HCT116 (cell line): ENCODE measurements at regions not wholly inside any gene's neighbourhood (a gene's known extent, or its start where the extent isn't known, plus 50 kb on each side); places are given as distances from the start of the nearest gene placed in this dataset.

Experiments
- ATAC-seq: fragments of 200-7000 bp; cut with Tn5 transposase; 2 replicates; pipeline ENCODE4 v1.9.1; 2020; ENCODE audit warnings: mild to moderate bottlenecking, moderate library complexity
- BruUV-seq: library from RNA; stranded (reverse); fragments of 400-500 nt; replicated peaks from 2 replicates; lab custom pipeline; 2021; lab: Mats Ljungman, UMichigan
- CTCF ChIA-PET: fragments of 300-600 bp; sonication (Branson Sonifier 250); formaldehyde crosslinking; loops from one replicate; lab custom pipeline; 2021; ENCODE audit warnings: antibody characterized with exemption; lab: Charles Lee
- POLR2A ChIA-PET: fragments of 300-600, 350-600 bp; sonication (Branson Sonifier 250); formaldehyde crosslinking; loops from one replicate; lab custom pipeline; 2021; ENCODE audit warnings: antibody characterized with exemption; lab: Charles Lee
- RAD21 ChIA-PET, 2 experiments: fragments of 300-600 bp; sonication (Branson Sonifier 250); formaldehyde crosslinking; loops; one replicate each; lab custom pipeline; 2023; ENCODE audit warnings: low total read pairs in 2 of 2; ENCODE audit not compliant: uncharacterized antibody in 2 of 2, unreplicated experiment in 2 of 2, low non-redundant PET in 1 of 2; lab: Charles Lee
- DNase-seq: peaks from one replicate; pipeline ENCODE4 v3.0.0-alpha.2; 2010; ENCODE audit warnings: low read depth, low spot score
- H2AFZ ChIP-seq: fragments of 200-600 bp; shearing (Covaris generic), sonication (generic); 2 replicates; pipeline ENCODE4 v1.6.1; 2017; ENCODE audit warnings: low read depth, mixed run types, mixed read lengths, antibody characterized with exemption, low read length; ENCODE audit not compliant: poor library complexity, severe bottlenecking
- H3K27ac ChIP-seq: 2 replicates; pipeline ENCODE4 v1.5.1; 2012; ENCODE audit warnings: low read depth, low read length
- H3K27me3 ChIP-seq: fragments of 200-600 bp; sonication (generic); 2 replicates; pipeline ENCODE4 v1.6.1; 2016; ENCODE audit warnings: mixed run types, low read length, mixed read lengths; ENCODE audit not compliant: insufficient read depth
- H3K36me3 ChIP-seq, 2 experiments: fragments of 200-500 bp in 1 of 2; fragments of 200-600 bp in 1 of 2; sonication (Bioruptor generic) in 1 of 2; sonication (generic) in 1 of 2; 2 replicates each; pipeline versions ENCODE4 v1.5.1 to v1.6.1; 2014 to 2016; ENCODE audit warnings: low read length in 2 of 2, inconsistent platforms in 1 of 2, mixed read lengths in 1 of 2, mixed run types in 1 of 2; ENCODE audit not compliant: insufficient read depth in 2 of 2, control insufficient read depth in 1 of 2
- H3K4me1 ChIP-seq, 2 experiments: fragments of 200-600 bp in 1 of 2; sonication (generic) in 1 of 2; 2 replicates each; pipeline versions ENCODE4 v1.5.1 to v1.6.1; 2012 to 2017; ENCODE audit warnings: low read length in 2 of 2, inconsistent platforms in 1 of 2, mild to moderate bottlenecking in 1 of 2, mixed read lengths in 1 of 2, mixed run types in 1 of 2, moderate library complexity in 1 of 2; ENCODE audit not compliant: insufficient read depth in 2 of 2, control insufficient read depth in 1 of 2
- H3K4me2 ChIP-seq: fragments of 200-600 bp; sonication (generic); 2 replicates; pipeline ENCODE4 v1.6.1; 2017; ENCODE audit warnings: mixed run types, low read length, mixed read lengths
- H3K4me3 ChIP-seq, 2 experiments: fragments of 200-600 bp in 1 of 2; sonication (generic) in 1 of 2; replicated peaks in 1 of 2; 2 replicates each; pipeline ENCODE4 v1.5.1; 2011 to 2016; ENCODE audit warnings: low read length in 2 of 2, control low read depth in 1 of 2, low read depth in 1 of 2, mild to moderate bottlenecking in 1 of 2, mixed read lengths in 1 of 2, mixed run types in 1 of 2
- H3K79me2 ChIP-seq: fragments of 200-600 bp; sonication (generic); 2 replicates; pipeline ENCODE4 v1.6.1; 2017; ENCODE audit warnings: mild to moderate bottlenecking, mixed run types, low read length, moderate library complexity, mixed read lengths; ENCODE audit not compliant: insufficient read depth
- H3K9ac ChIP-seq: fragments of 200-600 bp; sonication (generic); 2 replicates; pipeline ENCODE4 v1.6.1; 2016; ENCODE audit warnings: low read length, mixed read lengths
- H3K9me2 ChIP-seq: fragments of 200-600 bp; sonication (generic), shearing (Covaris generic); 2 replicates; pipeline ENCODE4 v1.6.1; 2017; ENCODE audit warnings: mixed run types, mild to moderate bottlenecking, moderate library complexity; ENCODE audit not compliant: insufficient read depth
- H3K9me3 ChIP-seq, 2 experiments: fragments of 200-500 bp in 1 of 2; fragments of 200-600 bp in 1 of 2; sonication (Bioruptor generic) in 1 of 2; sonication (generic) in 1 of 2; 2 replicates each; pipeline ENCODE4 v1.6.1; 2014 to 2017; ENCODE audit warnings: low read length in 2 of 2, mixed read lengths in 2 of 2, inconsistent platforms in 1 of 2, low read depth in 1 of 2, mild to moderate bottlenecking in 1 of 2, mixed run types in 1 of 2, moderate library complexity in 1 of 2; ENCODE audit not compliant: control insufficient read depth in 1 of 2, insufficient read depth in 1 of 2
- H4K20me1 ChIP-seq: fragments of 200-600 bp; sonication (generic), shearing (Covaris generic); 2 replicates; pipeline ENCODE4 v1.6.1; 2017; ENCODE audit warnings: mixed run types, mild to moderate bottlenecking, moderate library complexity; ENCODE audit not compliant: insufficient read depth
- FOSL1 ChIP-seq: IDR thresholded peaks from 2 replicates; pipeline ENCODE4 v1.6.1; 2012; ENCODE audit warnings: low read depth
- JUND ChIP-seq: IDR thresholded peaks from 2 replicates; pipeline ENCODE4 v1.6.1; 2012
- SP1 ChIP-seq: IDR thresholded peaks from 2 replicates; pipeline ENCODE4 v1.6.1; 2012; ENCODE audit warnings: low read depth
- intact Hi-C: fragments of 100-400 bp; cut with micrococcal nuclease; formaldehyde crosslinking; loops from 2 replicates; pipeline ENCODE4 v1.10.0; 2022
- TF ChIP-seq, protein P1 (sequence below): IDR thresholded peaks from 2 replicates; pipeline ENCODE4 v1.6.1; 2012; ENCODE audit warnings: low read depth
- TF ChIP-seq, protein P2 (sequence below): IDR thresholded peaks from 2 replicates; pipeline ENCODE4 v1.6.1; 2011; ENCODE audit warnings: mild to moderate bottlenecking, low read length, moderate library complexity; ENCODE audit not compliant: insufficient replicate concordance; ENCODE audit errors: extremely low read depth

DNA sequence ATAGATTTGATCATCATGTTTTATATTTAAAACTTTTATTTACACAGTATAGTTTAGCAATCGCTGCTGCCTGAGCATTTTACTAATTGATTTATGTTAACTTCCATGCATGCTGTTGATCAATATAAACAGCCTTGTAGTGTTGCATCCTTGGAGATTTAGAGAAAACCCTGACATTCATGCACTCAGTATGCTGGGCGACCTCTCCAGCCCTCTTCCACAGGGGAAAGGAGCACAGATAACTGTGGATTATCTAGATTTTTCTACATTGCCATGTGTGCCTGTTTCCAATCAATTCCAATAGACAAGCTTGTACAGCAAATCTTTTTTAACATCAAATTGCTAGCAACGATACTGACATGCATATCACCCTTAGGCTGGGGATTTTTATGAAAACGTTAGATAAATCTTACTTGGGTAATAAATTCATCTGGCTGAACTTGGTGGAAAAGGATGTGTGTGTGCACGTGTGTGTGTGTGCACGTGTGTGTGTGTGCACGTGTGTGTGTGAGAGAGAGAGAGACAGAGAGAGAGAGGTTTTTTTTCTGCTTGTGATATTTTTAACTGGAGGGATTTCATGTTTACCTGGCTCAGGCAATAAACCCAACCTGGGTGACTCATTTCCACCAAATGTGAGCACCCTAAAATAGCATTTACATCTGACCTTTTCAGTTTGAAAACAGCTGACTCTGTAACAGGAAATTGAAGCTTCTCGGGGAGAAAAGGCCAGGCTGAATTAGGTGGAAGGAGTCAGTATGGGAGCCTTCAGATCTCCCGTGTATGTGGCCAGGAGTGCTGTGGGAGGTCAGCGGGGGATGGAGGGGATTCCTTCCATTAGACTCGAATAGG lies 339.8 kb downstream of the PRDM2 start:
- H3K9me2 ChIP-seq: no peaks in the 10 kb centered on the region
- intact Hi-C loops: no loop called here
- no peak for DNase-seq
- H3K4me3 ChIP-seq: no peak overlapping the region
- H3K27me3 ChIP-seq: no peaks in the 10 kb centered on the region
- no peak overlapping the region for H3K27ac ChIP-seq
- no peak overlapping the region for H3K9ac ChIP-seq
- ATAC-seq: no peak
- H3K4me2 ChIP-seq: peak overlapping the region; percentile 37
- H3K79me2 ChIP-seq: no peaks in the 10 kb centered on the region
- no peak overlapping the region for H2AFZ ChIP-seq
- RAD21 ChIA-PET: no interaction called here
- H3K9me3 ChIP-seq: peaks cover 8% of the 10 kb centered on the region in 2 experiments; a peak in 3 of 4 replicates
- peaks cover 0 to 6% of the 10 kb centered on the region in 2 experiments; a peak in 1 of 4 replicates for H3K4me1 ChIP-seq
- no TSS peak for BruUV-seq
- TF ChIP-seq JUND: peak; percentile 55
- peak; percentile 51 for TF ChIP-seq FOSL1
- TF ChIP-seq SP1: 0 out of 2 replicates have a peak, but pooled peaks have one; percentile 26
- TF ChIP-seq, protein P1, sequence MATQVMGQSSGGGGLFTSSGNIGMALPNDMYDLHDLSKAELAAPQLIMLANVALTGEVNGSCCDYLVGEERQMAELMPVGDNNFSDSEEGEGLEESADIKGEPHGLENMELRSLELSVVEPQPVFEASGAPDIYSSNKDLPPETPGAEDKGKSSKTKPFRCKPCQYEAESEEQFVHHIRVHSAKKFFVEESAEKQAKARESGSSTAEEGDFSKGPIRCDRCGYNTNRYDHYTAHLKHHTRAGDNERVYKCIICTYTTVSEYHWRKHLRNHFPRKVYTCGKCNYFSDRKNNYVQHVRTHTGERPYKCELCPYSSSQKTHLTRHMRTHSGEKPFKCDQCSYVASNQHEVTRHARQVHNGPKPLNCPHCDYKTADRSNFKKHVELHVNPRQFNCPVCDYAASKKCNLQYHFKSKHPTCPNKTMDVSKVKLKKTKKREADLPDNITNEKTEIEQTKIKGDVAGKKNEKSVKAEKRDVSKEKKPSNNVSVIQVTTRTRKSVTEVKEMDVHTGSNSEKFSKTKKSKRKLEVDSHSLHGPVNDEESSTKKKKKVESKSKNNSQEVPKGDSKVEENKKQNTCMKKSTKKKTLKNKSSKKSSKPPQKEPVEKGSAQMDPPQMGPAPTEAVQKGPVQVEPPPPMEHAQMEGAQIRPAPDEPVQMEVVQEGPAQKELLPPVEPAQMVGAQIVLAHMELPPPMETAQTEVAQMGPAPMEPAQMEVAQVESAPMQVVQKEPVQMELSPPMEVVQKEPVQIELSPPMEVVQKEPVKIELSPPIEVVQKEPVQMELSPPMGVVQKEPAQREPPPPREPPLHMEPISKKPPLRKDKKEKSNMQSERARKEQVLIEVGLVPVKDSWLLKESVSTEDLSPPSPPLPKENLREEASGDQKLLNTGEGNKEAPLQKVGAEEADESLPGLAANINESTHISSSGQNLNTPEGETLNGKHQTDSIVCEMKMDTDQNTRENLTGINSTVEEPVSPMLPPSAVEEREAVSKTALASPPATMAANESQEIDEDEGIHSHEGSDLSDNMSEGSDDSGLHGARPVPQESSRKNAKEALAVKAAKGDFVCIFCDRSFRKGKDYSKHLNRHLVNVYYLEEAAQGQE: no peak
- TF ChIP-seq, protein P2, sequence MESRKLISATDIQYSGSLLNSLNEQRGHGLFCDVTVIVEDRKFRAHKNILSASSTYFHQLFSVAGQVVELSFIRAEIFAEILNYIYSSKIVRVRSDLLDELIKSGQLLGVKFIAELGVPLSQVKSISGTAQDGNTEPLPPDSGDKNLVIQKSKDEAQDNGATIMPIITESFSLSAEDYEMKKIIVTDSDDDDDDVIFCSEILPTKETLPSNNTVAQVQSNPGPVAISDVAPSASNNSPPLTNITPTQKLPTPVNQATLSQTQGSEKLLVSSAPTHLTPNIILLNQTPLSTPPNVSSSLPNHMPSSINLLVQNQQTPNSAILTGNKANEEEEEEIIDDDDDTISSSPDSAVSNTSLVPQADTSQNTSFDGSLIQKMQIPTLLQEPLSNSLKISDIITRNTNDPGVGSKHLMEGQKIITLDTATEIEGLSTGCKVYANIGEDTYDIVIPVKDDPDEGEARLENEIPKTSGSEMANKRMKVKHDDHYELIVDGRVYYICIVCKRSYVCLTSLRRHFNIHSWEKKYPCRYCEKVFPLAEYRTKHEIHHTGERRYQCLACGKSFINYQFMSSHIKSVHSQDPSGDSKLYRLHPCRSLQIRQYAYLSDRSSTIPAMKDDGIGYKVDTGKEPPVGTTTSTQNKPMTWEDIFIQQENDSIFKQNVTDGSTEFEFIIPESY: no peak
- TF ChIP-seq, all 23 proteins: peak for 3
- Histone ChIP-seq H3K36me3 (no peaks in the 10 kb centered on the region), H4K20me1 (no peaks in the 10 kb centered on the region)
- POLR2A ChIA-PET: no interaction called here
- CTCF ChIA-PET: no interaction called here
